ENCODE measurements at regions not wholly inside any gene's neighbourhood (a gene's known extent, or its start where the extent isn't known, plus 50 kb on each side); places are given as distances from the start of the nearest gene placed in this dataset.

DNA sequence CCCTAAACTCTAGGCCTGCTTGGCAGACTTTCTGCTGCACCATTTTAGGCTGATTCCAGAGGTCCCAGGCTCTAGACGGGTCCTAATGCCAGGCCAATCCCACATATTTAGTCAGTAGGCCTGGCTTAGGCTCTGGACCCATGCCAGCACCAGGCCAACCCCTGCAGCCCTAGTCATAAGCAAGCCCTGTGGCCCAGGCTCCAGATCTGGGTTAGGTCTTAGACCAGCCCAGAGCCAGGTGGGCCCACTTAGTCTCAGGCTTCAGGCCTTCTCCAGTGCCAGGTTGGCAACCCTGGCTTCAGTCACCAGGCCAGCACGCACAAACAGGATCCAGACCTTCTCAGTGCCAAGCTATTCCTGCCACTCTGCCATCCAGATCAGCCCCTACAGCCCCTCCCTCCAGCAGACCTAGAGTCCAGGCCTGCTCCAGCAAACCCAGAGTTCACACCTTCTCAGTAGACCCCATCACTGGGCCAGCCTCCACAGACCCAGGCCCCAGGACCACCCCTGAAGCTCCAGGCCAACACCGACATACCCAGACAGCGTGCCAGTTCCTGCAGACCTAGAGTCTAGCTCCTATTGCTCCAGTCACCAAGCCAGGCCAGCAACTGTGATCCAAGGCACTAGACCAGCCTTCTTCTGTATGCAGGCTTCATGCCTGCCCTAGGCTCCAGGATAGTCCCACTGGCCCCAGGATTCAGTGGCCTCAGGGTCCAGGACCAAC is 467.6 kb downstream of the RWDD3 start:
- no peaks in the 10 kb centered on the region for H3K4me1 ChIP-seq (ENCODE audit: control insufficient read depth, extremely low read depth, insufficient read depth, low read length)
- DNase-seq (ENCODE audit: low read depth, low spot score) = no peak
- H3K9me3 ChIP-seq (ENCODE audit: control insufficient read depth, low read depth, low read length) = no peaks in the 10 kb centered on the region
- no peaks in the 10 kb centered on the region for H3K9me1 ChIP-seq (ENCODE audit: control insufficient read depth, extremely low read depth, insufficient read depth, low read length)
- no peaks in the 10 kb centered on the region for H3K36me3 ChIP-seq (ENCODE audit: control insufficient read depth in 2 of 2, extremely low read depth in 1 of 2, insufficient read depth in 2 of 2, low read length in 2 of 2)
- no peak overlapping the region for H2AFZ ChIP-seq (ENCODE audit: control insufficient read depth, low read length)
- TF ChIP-seq, protein P1, sequence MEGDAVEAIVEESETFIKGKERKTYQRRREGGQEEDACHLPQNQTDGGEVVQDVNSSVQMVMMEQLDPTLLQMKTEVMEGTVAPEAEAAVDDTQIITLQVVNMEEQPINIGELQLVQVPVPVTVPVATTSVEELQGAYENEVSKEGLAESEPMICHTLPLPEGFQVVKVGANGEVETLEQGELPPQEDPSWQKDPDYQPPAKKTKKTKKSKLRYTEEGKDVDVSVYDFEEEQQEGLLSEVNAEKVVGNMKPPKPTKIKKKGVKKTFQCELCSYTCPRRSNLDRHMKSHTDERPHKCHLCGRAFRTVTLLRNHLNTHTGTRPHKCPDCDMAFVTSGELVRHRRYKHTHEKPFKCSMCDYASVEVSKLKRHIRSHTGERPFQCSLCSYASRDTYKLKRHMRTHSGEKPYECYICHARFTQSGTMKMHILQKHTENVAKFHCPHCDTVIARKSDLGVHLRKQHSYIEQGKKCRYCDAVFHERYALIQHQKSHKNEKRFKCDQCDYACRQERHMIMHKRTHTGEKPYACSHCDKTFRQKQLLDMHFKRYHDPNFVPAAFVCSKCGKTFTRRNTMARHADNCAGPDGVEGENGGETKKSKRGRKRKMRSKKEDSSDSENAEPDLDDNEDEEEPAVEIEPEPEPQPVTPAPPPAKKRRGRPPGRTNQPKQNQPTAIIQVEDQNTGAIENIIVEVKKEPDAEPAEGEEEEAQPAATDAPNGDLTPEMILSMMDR (optimal IDR thresholded peaks at IDR 0.05 in 1 of 3, IDR thresholded peaks at IDR 0.05 in 1 of 3, conservative IDR thresholded peaks at IDR 0.05 in 1 of 3; ENCODE audit: extremely low read depth in 1 of 3, insufficient read depth in 2 of 3, low read length in 3 of 3) = no peak
- TF ChIP-seq EZH2 (IDR thresholded peaks at IDR 0.05; ENCODE audit: low read length) = no peak
- no peak overlapping the region for H3K27ac ChIP-seq (ENCODE audit: control insufficient read depth, insufficient read depth, low read length)
- H4K20me1 ChIP-seq (ENCODE audit: control insufficient read depth, extremely low read depth, insufficient read depth, low read length) = no peaks in the 10 kb centered on the region
- H3K4me2 ChIP-seq (ENCODE audit: control insufficient read depth, extremely low read depth, insufficient read depth, low read depth, low read length) = no peak overlapping the region
- H3K79me2 ChIP-seq (ENCODE audit: control insufficient read depth, insufficient read depth, low read length) = no peaks in the 10 kb centered on the region
- H3K4me3 ChIP-seq (ENCODE audit: control insufficient read depth in 2 of 3, extremely low read depth in 1 of 3, insufficient read depth in 2 of 3, low read depth in 1 of 3, low read length in 3 of 3) = no peak overlapping the region
- H3K27me3 ChIP-seq (ENCODE audit: control insufficient read depth, extremely low read depth, insufficient read depth, low read length) = no peaks in the 10 kb centered on the region
- H3K9ac ChIP-seq (ENCODE audit: control insufficient read depth, extremely low read depth, insufficient read depth, low read length) = no peak overlapping the region
- dilution Hi-C loops (cut with MboI; ENCODE audit: extremely low pct_ligation_motif_present, low sequenced_read_pairs) = no loop called here
- FAIRE-seq = no peak

DNA sequence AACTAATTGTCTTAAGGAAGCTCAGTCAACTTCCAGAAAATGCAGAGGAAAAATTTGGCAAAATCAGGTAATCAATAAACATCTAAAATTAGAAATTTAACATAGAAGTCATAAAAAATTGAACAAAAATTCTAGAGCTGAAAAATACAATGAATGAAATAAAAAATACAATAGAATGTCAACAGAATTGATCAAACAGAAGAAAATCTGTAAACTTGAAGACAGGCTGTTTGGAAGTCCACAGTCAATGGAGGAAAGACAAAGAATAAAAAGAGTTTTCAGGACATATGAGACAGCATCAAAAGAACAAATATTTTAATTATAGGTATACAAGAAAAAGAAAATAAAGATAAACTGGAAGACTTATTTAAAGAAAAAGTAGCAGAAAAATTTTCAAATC is 469.0 kb downstream of the RWDD3 start:
- no peaks in the 10 kb centered on the region for H3K27me3 ChIP-seq (ENCODE audit: control insufficient read depth, extremely low read depth, insufficient read depth, low read length)
- no peak overlapping the region for H2AFZ ChIP-seq (ENCODE audit: control insufficient read depth, low read length)
- H3K27ac ChIP-seq (ENCODE audit: control insufficient read depth, insufficient read depth, low read length) = no peak overlapping the region
- H3K9me1 ChIP-seq (ENCODE audit: control insufficient read depth, extremely low read depth, insufficient read depth, low read length) = no peaks in the 10 kb centered on the region
- TF ChIP-seq, protein P1 (optimal IDR thresholded peaks at IDR 0.05 in 1 of 3, IDR thresholded peaks at IDR 0.05 in 1 of 3, conservative IDR thresholded peaks at IDR 0.05 in 1 of 3; ENCODE audit: extremely low read depth in 1 of 3, insufficient read depth in 2 of 3, low read length in 3 of 3) = no peak
- TF ChIP-seq EZH2 (IDR thresholded peaks at IDR 0.05; ENCODE audit: low read length) = no peak
- no peaks in the 10 kb centered on the region for H3K79me2 ChIP-seq (ENCODE audit: control insufficient read depth, insufficient read depth, low read length)
- DNase-seq (ENCODE audit: low read depth, low spot score) (no peak), FAIRE-seq (no peak)
- no peaks in the 10 kb centered on the region for H4K20me1 ChIP-seq (ENCODE audit: control insufficient read depth, extremely low read depth, insufficient read depth, low read length)
- H3K4me1 ChIP-seq (ENCODE audit: control insufficient read depth, extremely low read depth, insufficient read depth, low read length) = no peaks in the 10 kb centered on the region
- dilution Hi-C loops (cut with MboI; ENCODE audit: extremely low pct_ligation_motif_present, low sequenced_read_pairs) = no loop called here
- H3K4me3 ChIP-seq (ENCODE audit: control insufficient read depth in 2 of 3, extremely low read depth in 1 of 3, insufficient read depth in 2 of 3, low read depth in 1 of 3, low read length in 3 of 3) = no peak overlapping the region
- no peak overlapping the region for H3K9ac ChIP-seq (ENCODE audit: control insufficient read depth, extremely low read depth, insufficient read depth, low read length)
- no peaks in the 10 kb centered on the region for H3K9me3 ChIP-seq (ENCODE audit: control insufficient read depth, low read depth, low read length)
- no peak overlapping the region for H3K4me2 ChIP-seq (ENCODE audit: control insufficient read depth, extremely low read depth, insufficient read depth, low read depth, low read length)
- H3K36me3 ChIP-seq (ENCODE audit: control insufficient read depth in 2 of 2, extremely low read depth in 1 of 2, insufficient read depth in 2 of 2, low read length in 2 of 2) = no peaks in the 10 kb centered on the region

Measured in keratinocyte (primary cell).